ENCODE measurements at regions not wholly inside any gene's neighbourhood (a gene's known extent, or its start where the extent isn't known, plus 50 kb on each side); places are given as distances from the start of the nearest gene placed in this dataset.

DNA sequence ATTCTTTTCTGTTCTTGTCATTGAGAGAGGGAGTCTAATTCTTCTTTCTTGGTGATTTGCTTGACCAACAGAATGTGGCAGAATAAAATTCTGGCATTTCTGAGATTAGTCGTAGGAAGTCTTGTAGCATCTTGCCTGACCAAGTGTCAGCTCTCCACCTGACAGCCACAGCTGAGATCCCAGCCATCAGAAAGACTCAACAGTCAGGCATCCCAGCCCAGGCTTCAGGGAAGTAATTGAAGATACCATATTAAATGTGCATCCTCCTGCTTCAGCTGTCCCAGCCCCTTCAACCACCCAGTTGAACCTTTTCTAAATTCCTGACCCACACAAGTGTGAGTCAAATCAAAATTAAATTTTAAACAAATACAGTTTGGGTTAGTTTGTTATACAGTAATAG lies 208.3 kb downstream of the PIK3C3 start:
- H3K4me1 ChIP-seq, result no peaks in the 10 kb centered on the region
- H2AFZ ChIP-seq (replicated peaks), result no peak overlapping the region
- TF ChIP-seq EZH2 (IDR thresholded peaks at IDR 0.05) (no peak), EZH2phosphoT487 (IDR thresholded peaks at IDR 0.05) (no peak)
- TF ChIP-seq, protein P1, sequence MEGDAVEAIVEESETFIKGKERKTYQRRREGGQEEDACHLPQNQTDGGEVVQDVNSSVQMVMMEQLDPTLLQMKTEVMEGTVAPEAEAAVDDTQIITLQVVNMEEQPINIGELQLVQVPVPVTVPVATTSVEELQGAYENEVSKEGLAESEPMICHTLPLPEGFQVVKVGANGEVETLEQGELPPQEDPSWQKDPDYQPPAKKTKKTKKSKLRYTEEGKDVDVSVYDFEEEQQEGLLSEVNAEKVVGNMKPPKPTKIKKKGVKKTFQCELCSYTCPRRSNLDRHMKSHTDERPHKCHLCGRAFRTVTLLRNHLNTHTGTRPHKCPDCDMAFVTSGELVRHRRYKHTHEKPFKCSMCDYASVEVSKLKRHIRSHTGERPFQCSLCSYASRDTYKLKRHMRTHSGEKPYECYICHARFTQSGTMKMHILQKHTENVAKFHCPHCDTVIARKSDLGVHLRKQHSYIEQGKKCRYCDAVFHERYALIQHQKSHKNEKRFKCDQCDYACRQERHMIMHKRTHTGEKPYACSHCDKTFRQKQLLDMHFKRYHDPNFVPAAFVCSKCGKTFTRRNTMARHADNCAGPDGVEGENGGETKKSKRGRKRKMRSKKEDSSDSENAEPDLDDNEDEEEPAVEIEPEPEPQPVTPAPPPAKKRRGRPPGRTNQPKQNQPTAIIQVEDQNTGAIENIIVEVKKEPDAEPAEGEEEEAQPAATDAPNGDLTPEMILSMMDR (IDR thresholded peaks at IDR 0.05), result no peak
- Mint-ChIP-seq H3K27ac (no peak overlapping the region), H3K4me1 (peaks cover 25% of the 10 kb centered on the region), H3K9me3 (no peaks in the 10 kb centered on the region), H3K36me3 (no peaks in the 10 kb centered on the region), H3K27me3 (ENCODE audit: insufficient read depth, low read depth) (peaks cover 2% of the 10 kb centered on the region), H3K4me3 (no peak overlapping the region)
- H3K9me3 ChIP-seq (ENCODE audit: low read depth), result no peaks in the 10 kb centered on the region
- no peak overlapping the region for H3K27ac ChIP-seq
- H3K79me2 ChIP-seq (ENCODE audit: low read depth), result no peaks in the 10 kb centered on the region
- no peaks in the 10 kb centered on the region for H3K36me3 ChIP-seq
- H3K4me3 ChIP-seq, result no peak overlapping the region
- H3K4me2 ChIP-seq, result no peak overlapping the region
- H3F3A ChIP-seq (ENCODE audit: low read depth), result no peaks in the 10 kb centered on the region
- no peak for DNase-seq (ENCODE audit: low spot score)
- H3K27me3 ChIP-seq, result no peaks in the 10 kb centered on the region
- no peaks in the 10 kb centered on the region for H4K20me1 ChIP-seq (ENCODE audit: low read depth)
- H3K9ac ChIP-seq, result no peak overlapping the region

DNA sequence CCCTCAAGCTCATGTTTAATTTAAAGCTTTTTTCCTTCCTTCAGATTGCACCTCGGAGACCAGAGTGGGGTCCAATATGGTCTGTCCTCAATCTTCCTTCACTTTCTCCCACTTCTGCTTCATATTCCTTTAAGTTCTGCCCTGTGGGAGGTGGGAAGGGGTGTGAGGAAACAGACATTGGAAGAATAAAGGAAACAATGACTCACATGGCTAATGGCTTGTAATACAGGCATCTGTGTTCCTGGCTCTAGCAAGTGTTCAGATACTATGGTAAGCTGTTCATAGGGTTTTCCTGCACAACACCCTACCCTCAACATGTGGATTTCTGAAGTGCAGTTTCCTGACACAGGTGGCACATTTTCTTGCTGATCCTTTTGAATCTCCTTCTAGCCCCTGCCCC lies 209.5 kb downstream of the PIK3C3 start:
- Histone ChIP-seq H3K27ac (no peak overlapping the region), H3K4me3 (no peak overlapping the region), H3K79me2 (ENCODE audit: low read depth) (no peaks in the 10 kb centered on the region), H4K20me1 (ENCODE audit: low read depth) (no peaks in the 10 kb centered on the region), H2AFZ (replicated peaks) (no peak overlapping the region), H3K9ac (no peak overlapping the region), H3F3A (ENCODE audit: low read depth) (no peaks in the 10 kb centered on the region), H3K4me1 (no peaks in the 10 kb centered on the region), H3K9me3 (ENCODE audit: low read depth) (no peaks in the 10 kb centered on the region), H3K4me2 (no peak overlapping the region), H3K36me3 (no peaks in the 10 kb centered on the region), H3K27me3 (no peaks in the 10 kb centered on the region)
- Mint-ChIP-seq H3K27me3 (ENCODE audit: insufficient read depth, low read depth) (peaks cover 2% of the 10 kb centered on the region), H3K4me3 (no peak overlapping the region), H3K9me3 (no peaks in the 10 kb centered on the region), H3K36me3 (no peaks in the 10 kb centered on the region), H3K27ac (no peak overlapping the region), H3K4me1 (peaks cover 15% of the 10 kb centered on the region)
- TF ChIP-seq EZH2phosphoT487 (IDR thresholded peaks at IDR 0.05) (no peak), EZH2 (IDR thresholded peaks at IDR 0.05) (no peak)
- TF ChIP-seq, protein P1 (IDR thresholded peaks at IDR 0.05), result no peak
- DNase-seq (ENCODE audit: low spot score), result no peak

DNA sequence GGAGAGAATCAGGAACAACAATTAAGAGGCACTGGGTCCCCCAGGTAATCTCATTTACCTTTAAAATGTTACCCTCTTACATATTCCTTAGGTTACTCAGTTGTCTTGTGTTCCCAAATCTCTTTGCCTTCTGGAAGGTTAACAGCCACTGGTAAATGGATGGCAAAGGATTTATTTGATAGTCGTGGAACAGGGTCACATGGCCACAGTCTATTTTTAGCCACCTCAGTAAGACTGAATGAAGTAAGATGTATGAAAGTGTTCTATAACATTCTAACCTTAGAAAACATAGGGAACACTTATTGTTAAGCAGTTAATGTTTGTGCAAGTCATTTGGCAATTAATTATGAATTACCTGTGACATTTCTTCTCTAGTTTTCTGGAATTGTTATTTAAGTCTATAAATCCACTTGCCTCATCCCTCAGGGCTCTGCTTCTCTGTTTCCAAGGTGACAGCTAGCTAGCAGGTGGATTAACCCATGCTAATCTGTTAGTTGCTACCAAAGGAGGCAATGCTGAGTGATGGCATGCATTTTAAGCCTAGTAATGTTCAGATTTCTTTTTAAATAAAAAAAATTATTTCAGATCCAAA lies 211.0 kb downstream of the PIK3C3 start:
- H3K27me3 Mint-ChIP-seq (ENCODE audit: insufficient read depth, low read depth), result peaks cover 2% of the 10 kb centered on the region
- H3K4me3 Mint-ChIP-seq, result no peak overlapping the region
- Histone ChIP-seq H3K36me3 (no peaks in the 10 kb centered on the region), H3K27ac (no peak overlapping the region), H3K4me1 (no peaks in the 10 kb centered on the region), H3K9me3 (ENCODE audit: low read depth) (no peaks in the 10 kb centered on the region), H3K27me3 (no peaks in the 10 kb centered on the region), H3K9ac (no peak overlapping the region), H4K20me1 (ENCODE audit: low read depth) (no peaks in the 10 kb centered on the region), H3K4me2 (no peak overlapping the region), H3F3A (ENCODE audit: low read depth) (no peaks in the 10 kb centered on the region), H2AFZ (replicated peaks) (no peak overlapping the region), H3K79me2 (ENCODE audit: low read depth) (no peaks in the 10 kb centered on the region), H3K4me3 (no peak overlapping the region)
- H3K27ac Mint-ChIP-seq, result no peak overlapping the region
- no peaks in the 10 kb centered on the region for H3K9me3 Mint-ChIP-seq
- TF ChIP-seq EZH2 (IDR thresholded peaks at IDR 0.05) (no peak), EZH2phosphoT487 (IDR thresholded peaks at IDR 0.05) (no peak)
- TF ChIP-seq, protein P1 (IDR thresholded peaks at IDR 0.05), result no peak
- H3K4me1 Mint-ChIP-seq, result peaks cover 12% of the 10 kb centered on the region
- no peaks in the 10 kb centered on the region for H3K36me3 Mint-ChIP-seq
- DNase-seq (ENCODE audit: low spot score), result no peak

Measured in neural progenitor cell (in vitro differentiated cells).